HepG2 (cell line): ENCODE measurements at regions not wholly inside any gene's neighbourhood (a gene's known extent, or its start where the extent isn't known, plus 50 kb on each side); places are given as distances from the start of the nearest gene placed in this dataset.

Experiments
- AFF4 ChIP-seq: sonication (generic); formaldehyde crosslinking; IDR thresholded peaks from 2 replicates; pipeline ENCODE4 v1.4.0; 2020; ENCODE audit warnings: missing genetic modification reagents
- ATF7-NPFF ChIP-seq: sonication (generic); formaldehyde crosslinking; IDR thresholded peaks from 2 replicates; pipeline ENCODE4 v1.8.1; 2023; ENCODE audit warnings: mild to moderate bottlenecking, low read depth, missing genetic modification reagents, moderate library complexity
- DRAP1 ChIP-seq: IDR thresholded peaks from 2 replicates; pipeline ENCODE4 v1.6.1; 2016; ENCODE audit warnings: missing genetic modification reagents, missing compliant biosample characterization
- ELK4 ChIP-seq: sonication (generic); formaldehyde crosslinking; IDR thresholded peaks from 2 replicates; pipeline ENCODE4 v1.9.0; 2021; ENCODE audit warnings: missing genetic modification reagents, borderline replicate concordance
- FOXA1 ChIP-seq, 2 experiments: fragments of 450-650 bp in 1 of 2; sonication (generic) in 1 of 2; formaldehyde crosslinking in 1 of 2; IDR thresholded peaks; 2 replicates each; pipeline versions ENCODE4 v1.4.0 to v1.6.1; 2016 to 2020; ENCODE audit warnings: missing genetic modification reagents in 1 of 2
- ISL2 ChIP-seq: sonication (generic); formaldehyde crosslinking; IDR thresholded peaks from 2 replicates; pipeline ENCODE4 v1.5.0; 2020; ENCODE audit warnings: missing genetic modification reagents
- KMT2A ChIP-seq: sonication (generic); formaldehyde crosslinking; IDR thresholded peaks from 2 replicates; pipeline ENCODE4 v1.4.0; 2020; ENCODE audit warnings: missing genetic modification reagents
- MXI1 ChIP-seq: IDR thresholded peaks from 3 replicates; pipeline ENCODE4 v1.6.1; 2012; ENCODE audit warnings: low read depth, low read length, inconsistent platforms, borderline replicate concordance
- NRL ChIP-seq: sonication (generic); formaldehyde crosslinking; IDR thresholded peaks from 2 replicates; pipeline ENCODE4 v1.5.0; 2020; ENCODE audit warnings: missing genetic modification reagents, mild to moderate bottlenecking, moderate library complexity, borderline replicate concordance
- RAD21 ChIP-seq: fragments of 450-650 bp; formaldehyde crosslinking; IDR thresholded peaks from 2 replicates; pipeline ENCODE4 v1.5.0; 2020; ENCODE audit warnings: mild to moderate bottlenecking
- RCOR2 ChIP-seq: IDR thresholded peaks from 2 replicates; pipeline ENCODE4 v1.6.1; 2016; ENCODE audit warnings: missing biosample characterization, missing genetic modification reagents
- SNAPC2 ChIP-seq: sonication (generic); formaldehyde crosslinking; IDR thresholded peaks from 2 replicates; pipeline ENCODE4 v1.8.1; 2022; ENCODE audit warnings: mild to moderate bottlenecking, missing genetic modification reagents
- TARDBP ChIP-seq: sonication (generic); formaldehyde crosslinking; IDR thresholded peaks from 2 replicates; pipeline ENCODE4 v1.8.0; 2022; ENCODE audit warnings: mild to moderate bottlenecking, missing genetic modification reagents
- ZBTB20 ChIP-seq: sonication (generic); formaldehyde crosslinking; IDR thresholded peaks from 2 replicates; pipeline ENCODE4 v1.8.1; 2023; ENCODE audit warnings: missing genetic modification reagents, low read depth, mild to moderate bottlenecking, borderline replicate concordance
- ZNF121 ChIP-seq: sonication (generic); formaldehyde crosslinking; IDR thresholded peaks from 2 replicates; pipeline ENCODE4 v1.5.0; 2020; ENCODE audit warnings: mild to moderate bottlenecking, missing genetic modification reagents
- ZNF543 ChIP-seq: sonication (generic); formaldehyde crosslinking; IDR thresholded peaks from 2 replicates; pipeline ENCODE4 v1.4.0; 2020; ENCODE audit warnings: mild to moderate bottlenecking, missing genetic modification reagents
- ZNF780A ChIP-seq: sonication (generic); formaldehyde crosslinking; IDR thresholded peaks from 2 replicates; pipeline ENCODE4 v1.8.0; 2022; ENCODE audit warnings: mild to moderate bottlenecking, missing genetic modification reagents, moderate library complexity
- ZNF782 ChIP-seq: sonication (generic); formaldehyde crosslinking; IDR thresholded peaks from 2 replicates; pipeline ENCODE4 v1.4.0; 2020; ENCODE audit warnings: missing genetic modification reagents, mild to moderate bottlenecking, borderline replicate concordance
- TF ChIP-seq, protein P1 (sequence below): sonication (generic); formaldehyde crosslinking; IDR thresholded peaks from 2 replicates; pipeline ENCODE4 v1.5.0; 2020; ENCODE audit warnings: missing genetic modification reagents
- TF ChIP-seq, protein P2 (sequence below): sonication (generic); formaldehyde crosslinking; IDR thresholded peaks from 2 replicates; pipeline ENCODE4 v1.4.0; 2020; ENCODE audit warnings: low read depth, missing genetic modification reagents

DNA sequence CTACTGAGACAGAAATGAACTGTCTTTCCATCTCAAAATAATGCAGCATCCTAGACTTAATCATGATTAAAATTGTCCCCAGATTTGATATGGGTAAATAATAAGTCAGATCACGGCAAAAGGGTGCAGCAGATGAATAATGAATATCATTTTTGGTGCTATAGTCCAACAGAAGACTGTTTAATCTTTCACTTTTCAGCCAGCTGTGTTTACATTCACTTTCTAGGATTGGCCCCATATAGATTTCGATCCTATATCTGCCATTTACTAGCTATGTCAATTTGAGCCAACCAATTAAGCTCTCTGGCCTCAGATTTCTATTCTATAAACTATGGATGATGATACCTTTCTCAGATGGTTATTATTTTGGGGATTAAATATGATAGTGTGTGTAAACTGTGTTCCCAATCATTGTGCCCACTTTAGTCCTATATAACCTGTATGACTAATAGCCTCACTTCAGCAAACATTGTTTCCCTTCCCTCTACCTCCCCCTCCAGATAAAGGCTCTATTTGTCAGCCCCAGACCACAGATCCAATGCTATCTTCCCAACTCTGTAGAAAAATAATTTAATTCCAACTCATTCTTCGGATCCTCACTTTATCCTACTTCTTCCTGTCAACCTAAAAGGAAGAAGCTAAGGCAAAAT is 53.6 kb upstream of the NT5E start (continued):
- TF ChIP-seq DRAP1 (CRISPR knock-in tag) (no peak), SNAPC2 (no peak), RAD21 (CRISPR knock-in tag) (no peak), FOXA1 (IDR thresholded peaks at IDR 0.05) (no peak), FOXA1 (CRISPR knock-in tag; IDR thresholded peaks at IDR 0.05) (peak; percentile 28; the same call in 1 of the 2 replicates), NRL (CRISPR knock-in tag) (no peak), ELK4 (CRISPR knock-in tag) (no peak), ATF7-NPFF (no peak), AFF4 (CRISPR knock-in tag) (no peak), ZNF121 (no peak), ZNF543 (CRISPR knock-in tag) (no peak), ISL2 (CRISPR knock-in tag) (peak; percentile 28; the same call in 1 of the 2 replicates), RCOR2 (CRISPR knock-in tag) (no peak), KMT2A (no peak), ZNF782 (CRISPR knock-in tag) (no peak), MXI1 (no peak), ZNF780A (CRISPR knock-in tag) (no peak), ZBTB20 (peak; percentile 58; the same call in 1 of the 2 replicates), TARDBP (CRISPR knock-in tag) (no peak)
- TF ChIP-seq, protein P1, sequence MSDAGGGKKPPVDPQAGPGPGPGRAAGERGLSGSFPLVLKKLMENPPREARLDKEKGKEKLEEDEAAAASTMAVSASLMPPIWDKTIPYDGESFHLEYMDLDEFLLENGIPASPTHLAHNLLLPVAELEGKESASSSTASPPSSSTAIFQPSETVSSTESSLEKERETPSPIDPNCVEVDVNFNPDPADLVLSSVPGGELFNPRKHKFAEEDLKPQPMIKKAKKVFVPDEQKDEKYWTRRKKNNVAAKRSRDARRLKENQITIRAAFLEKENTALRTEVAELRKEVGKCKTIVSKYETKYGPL: no peak
- TF ChIP-seq, protein P2, sequence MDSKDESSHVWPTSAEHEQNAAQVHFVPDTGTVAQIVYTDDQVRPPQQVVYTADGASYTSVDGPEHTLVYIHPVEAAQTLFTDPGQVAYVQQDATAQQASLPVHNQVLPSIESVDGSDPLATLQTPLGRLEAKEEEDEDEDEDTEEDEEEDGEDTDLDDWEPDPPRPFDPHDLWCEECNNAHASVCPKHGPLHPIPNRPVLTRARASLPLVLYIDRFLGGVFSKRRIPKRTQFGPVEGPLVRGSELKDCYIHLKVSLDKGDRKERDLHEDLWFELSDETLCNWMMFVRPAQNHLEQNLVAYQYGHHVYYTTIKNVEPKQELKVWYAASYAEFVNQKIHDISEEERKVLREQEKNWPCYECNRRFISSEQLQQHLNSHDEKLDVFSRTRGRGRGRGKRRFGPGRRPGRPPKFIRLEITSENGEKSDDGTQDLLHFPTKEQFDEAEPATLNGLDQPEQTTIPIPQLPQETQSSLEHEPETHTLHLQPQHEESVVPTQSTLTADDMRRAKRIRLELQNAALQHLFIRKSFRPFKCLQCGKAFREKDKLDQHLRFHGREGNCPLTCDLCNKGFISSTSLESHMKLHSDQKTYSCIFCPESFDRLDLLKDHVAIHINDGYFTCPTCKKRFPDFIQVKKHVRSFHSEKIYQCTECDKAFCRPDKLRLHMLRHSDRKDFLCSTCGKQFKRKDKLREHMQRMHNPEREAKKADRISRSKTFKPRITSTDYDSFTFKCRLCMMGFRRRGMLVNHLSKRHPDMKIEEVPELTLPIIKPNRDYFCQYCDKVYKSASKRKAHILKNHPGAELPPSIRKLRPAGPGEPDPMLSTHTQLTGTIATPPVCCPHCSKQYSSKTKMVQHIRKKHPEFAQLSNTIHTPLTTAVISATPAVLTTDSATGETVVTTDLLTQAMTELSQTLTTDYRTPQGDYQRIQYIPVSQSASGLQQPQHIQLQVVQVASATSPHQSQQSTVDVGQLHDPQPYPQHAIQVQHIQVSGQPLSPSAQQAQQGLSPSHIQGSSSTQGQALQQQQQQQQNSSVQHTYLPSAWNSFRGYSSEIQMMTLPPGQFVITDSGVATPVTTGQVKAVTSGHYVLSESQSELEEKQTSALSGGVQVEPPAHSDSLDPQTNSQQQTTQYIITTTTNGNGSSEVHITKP (CRISPR knock-in tag): no peak
